K562 (cell line): ENCODE measurements at regions not wholly inside any gene's neighbourhood (a gene's known extent, or its start where the extent isn't known, plus 50 kb on each side); places are given as distances from the start of the nearest gene placed in this dataset.

Experiments used
- ATAC-seq: fragments of 200-7000 bp; cut with Tn5 transposase; 3 replicates; pipeline ENCODE4 v1.9.1; 2020; ENCODE audit warnings: moderate library complexity
- BruUV-seq: library from RNA; stranded (reverse); fragments of 400-500 nt; replicated peaks from 2 replicates; lab custom pipeline; 2021; lab: Mats Ljungman, UMichigan
- CTCF ChIA-PET: fragments of 300-600 bp; formaldehyde crosslinking; extraction: SDS; loops from one replicate; lab custom pipeline; 2021; ENCODE audit warnings: low intra/inter-chr PET ratio; lab: Yijun Ruan, JAX
- POLR2A ChIA-PET: fragments of 300-600, 350-650 bp; sonication (Branson Sonifier 250); formaldehyde crosslinking; extraction: SDS; loops from one replicate; lab custom pipeline; 2021; ENCODE audit warnings: antibody characterized with exemption, inconsistent platforms; lab: Yijun Ruan, JAX
- DNase-seq, 4 experiments: peaks; one replicate each; pipeline versions ENCODE4 v3.0.0 to v3.0.0-alpha.2; 2011 to 2018; ENCODE audit warnings: low spot score in 3 of 4, mixed read lengths in 3 of 4; ENCODE audit errors: extremely low read depth in 1 of 4
- FAIRE-seq: peaks from 2 replicates; lab custom pipeline; 2011; peaks lifted over from hg19 to GRCh38; lab: Jason Lieb, UNC
- H2AFZ ChIP-seq: 2 replicates; pipeline ENCODE4 v1.6.0; 2011; ENCODE audit warnings: low read depth, low read length, control low read depth, inconsistent platforms
- H3K27ac ChIP-seq: fragments of 200-600 bp; 3 replicates; pipeline ENCODE4 v1.8.0; 2011; ENCODE audit warnings: low read depth, mild to moderate bottlenecking, control low read depth, inconsistent platforms, low read length, moderate library complexity, mixed read lengths; ENCODE audit errors: extremely low read depth
- H3K27me3 ChIP-seq, 2 experiments: fragments of 300-600 bp in 1 of 2; 2 replicates in 1 of 2; 3 replicates in 1 of 2; pipeline versions ENCODE4 v1.6.0 to v1.8.0; 2011; ENCODE audit warnings: inconsistent platforms in 2 of 2, low read length in 2 of 2, mild to moderate bottlenecking in 1 of 2, mixed read lengths in 1 of 2, moderate library complexity in 1 of 2; ENCODE audit not compliant: control insufficient read depth in 2 of 2, insufficient read depth in 2 of 2
- H3K36me3 ChIP-seq: fragments of 300-600 bp; 3 replicates; pipeline ENCODE4 v1.8.0; 2011; ENCODE audit warnings: mild to moderate bottlenecking, low read length, inconsistent platforms; ENCODE audit not compliant: control insufficient read depth, insufficient read depth
- H3K4me1 ChIP-seq, 2 experiments: fragments of 200-600 bp in 1 of 2; replicated peaks in 1 of 2; 2 replicates in 1 of 2; 3 replicates in 1 of 2; pipeline versions ENCODE4 v1.5.1 to v1.8.0; 2011; ENCODE audit warnings: inconsistent platforms in 2 of 2, low read length in 2 of 2, mild to moderate bottlenecking in 1 of 2, mixed read lengths in 1 of 2, moderate library complexity in 1 of 2; ENCODE audit not compliant: control insufficient read depth in 2 of 2, insufficient read depth in 2 of 2
- H3K4me2 ChIP-seq: 2 replicates; pipeline ENCODE4 v1.6.1; 2011; ENCODE audit warnings: low read length, control low read depth, inconsistent platforms, mixed read lengths; ENCODE audit not compliant: insufficient read depth
- H3K4me3 ChIP-seq: fragments of 200-600 bp; sonication (generic), shearing (Covaris generic); 2 replicates; pipeline ENCODE4 v1.5.1; 2016; ENCODE audit warnings: control low read depth, inconsistent platforms
- H3K79me2 ChIP-seq: fragments of 200-600 bp; 3 replicates; pipeline ENCODE4 v1.8.0; 2011; ENCODE audit warnings: low read length, inconsistent platforms; ENCODE audit not compliant: control insufficient read depth, insufficient read depth
- H3K9ac ChIP-seq, 2 experiments: 2 replicates each; pipeline versions ENCODE4 v1.6.0 to v1.6.1; 2011; ENCODE audit warnings: low read depth in 2 of 2, low read length in 2 of 2, control low read depth in 1 of 2, inconsistent platforms in 1 of 2, mild to moderate bottlenecking in 1 of 2, mixed read lengths in 1 of 2; ENCODE audit not compliant: insufficient read depth in 1 of 2
- H3K9me1 ChIP-seq: one replicate; pipeline ENCODE4 v1.6.0; 2011; ENCODE audit warnings: inconsistent platforms, mild to moderate bottlenecking, low read length, moderate library complexity; ENCODE audit not compliant: control insufficient read depth, insufficient read depth
- H3K9me3 ChIP-seq: replicated peaks from 2 replicates; pipeline ENCODE4 v1.5.1; 2011; ENCODE audit warnings: low read depth, low read length, inconsistent platforms; ENCODE audit not compliant: control insufficient read depth, insufficient read depth
- H4K20me1 ChIP-seq: replicated peaks from 2 replicates; pipeline ENCODE4 v1.6.1; 2011; ENCODE audit warnings: low read length, inconsistent platforms, mixed read lengths; ENCODE audit not compliant: control insufficient read depth, insufficient read depth
- AFF1 ChIP-seq, 2 experiments: fragments of 450-650 bp; IDR thresholded peaks; 2 replicates each; pipeline ENCODE4 v1.6.1; 2018; ENCODE audit warnings: mild to moderate bottlenecking in 2 of 2, low read depth in 1 of 2; ENCODE audit not compliant: partially characterized antibody in 2 of 2
- ARID4B ChIP-seq: sonication (generic); formaldehyde crosslinking; IDR thresholded peaks from 2 replicates; pipeline ENCODE4 v1.8.0; 2022; ENCODE audit warnings: mild to moderate bottlenecking, missing genetic modification reagents
- GABPB1 ChIP-seq: sonication (generic); formaldehyde crosslinking; IDR thresholded peaks from 2 replicates; pipeline ENCODE4 v1.8.0; 2022; ENCODE audit warnings: mild to moderate bottlenecking, missing genetic modification reagents
- GABPB2 ChIP-seq: fragments of 250-450 bp; sonication (Bioruptor Pico); conservative IDR thresholded peaks from 2 replicates; pipeline ENCODE4 v1.5.1; 2021; ENCODE audit warnings: mild to moderate bottlenecking
- HCFC1 ChIP-seq: IDR thresholded peaks from 2 replicates; pipeline ENCODE4 v1.6.1; 2012; ENCODE audit warnings: low read depth, low read length, improper control_type of control experiment
- SMAD1 ChIP-seq: fragments of 150-350 bp; IDR thresholded peaks from 2 replicates; pipeline ENCODE4 v1.6.1; 2014; ENCODE audit warnings: low read length, low read depth; ENCODE audit not compliant: partially characterized antibody
- TFAP4 ChIP-seq: sonication (generic); formaldehyde crosslinking; IDR thresholded peaks from 2 replicates; pipeline ENCODE4 v1.8.0; 2022; ENCODE audit warnings: missing genetic modification reagents, mild to moderate bottlenecking, moderate library complexity, borderline replicate concordance
- VEZF1 ChIP-seq: fragments of 200-800 bp; sonication (Bioruptor generic); IDR thresholded peaks from 2 replicates; pipeline ENCODE4 v1.6.1; 2017; ENCODE audit warnings: missing genetic modification characterization, missing compliant biosample characterization
- ZFPM2 ChIP-seq: fragments of 250-450 bp; sonication (Bioruptor Pico); IDR thresholded peaks from 2 replicates; pipeline ENCODE4 v1.5.1; 2022; ENCODE audit warnings: mild to moderate bottlenecking
- ZNF184 ChIP-seq: sonication (generic); formaldehyde crosslinking; IDR thresholded peaks from 2 replicates; pipeline ENCODE4 v1.5.0; 2020; ENCODE audit warnings: missing genetic modification reagents
- WGBS: fragments of 100-300 bp; shearing (Covaris generic); methylation state at CpG from one replicate; pipeline ENCODE4 v1.1.6; 2016; ENCODE audit warnings: low coverage, mixed read lengths; ENCODE audit not compliant: insufficient coverage; ENCODE audit errors: missing lambda C conversion rate; 5-methylcytosine and 5-hydroxymethylcytosine counted together
- in situ Hi-C: fragments of 300-500 bp; cut with MboI; formaldehyde crosslinking; loops from 4 replicates; pipeline ENCODE4 v1.15.0; 2018; ENCODE audit warnings: inconsistent platforms, mixed read lengths
- intact Hi-C: fragments of 100-400 bp; cut with micrococcal nuclease; formaldehyde crosslinking; loops from 2 replicates; pipeline ENCODE4 v1.14.2; 2022

- peak; percentile 42 for FAIRE-seq
- under 1% methylated on average over 9 of the region's 9 CpGs for WGBS
- CTCF ChIA-PET: no interaction called here
- Histone ChIP-seq H3K9me1 (no peaks in the 10 kb centered on the region), H3K4me1 (peaks cover 16 to 18% of the 10 kb centered on the region in 2 experiments), H3K9me3 (no peaks in the 10 kb centered on the region), H4K20me1 (no peaks in the 10 kb centered on the region; the same call in 1 of the 2 replicates), H3K79me2 (no peaks in the 10 kb centered on the region), H3K4me2 (no peak overlapping the region), H2AFZ (no peak overlapping the region), H3K9ac (no peak overlapping the region), H3K27me3 (peaks cover 0 to 31% of the 10 kb centered on the region in 2 experiments; a peak in 3 of 5 replicates), H3K4me3 (no peak overlapping the region), H3K27ac (no peak overlapping the region), H3K36me3 (no peaks in the 10 kb centered on the region)
- in situ Hi-C loops (no loop called here), intact Hi-C loops (no loop called here)
- POLR2A ChIA-PET: interaction anchor here (0.6 to 1.5 kb wide), 7 partner anchors 8 to 213 kb away, joined by 3 to 13 read pairs (median 3); no protein-coding TSS in a partner anchor
- peak; percentile 86 for ATAC-seq
- BruUV-seq: no TSS peak
- DNase-seq: peak; percentile 68 to 83 (median 78)
- TF ChIP-seq HCFC1: peak; percentile 27; the same call in 1 of the 2 replicates
- TF ChIP-seq ZFPM2: no peak
- peak; percentile 29; the same call in 1 of the 2 replicates for TF ChIP-seq GABPB1 (CRISPR knock-in tag)
- TF ChIP-seq AFF1 (IDR thresholded peaks at IDR 0.05; ENCODE audit: low read depth in 1 of 2, partially characterized antibody in 2 of 2): peak in 1 of 2 experiments; percentile 97
- no peak for TF ChIP-seq SMAD1
- peak; percentile 72 for TF ChIP-seq TFAP4 (CRISPR knock-in tag)
- peak; percentile 71; the same call in 1 of the 2 replicates for TF ChIP-seq ARID4B (CRISPR knock-in tag)
- no peak for TF ChIP-seq ZNF184 (CRISPR knock-in tag)
- TF ChIP-seq VEZF1: peak; percentile 28; the same call in 1 of the 2 replicates
- TF ChIP-seq GABPB2 (CRISPR knock-in tag): no peak
These were observed 55.8 kb downstream of the NAV1 start for GRCh38 chr1:201594575-201595245.
